Left ventricle myocardium inferior (tissue), 1 donor: ENCODE measurements at regions not wholly inside any gene's neighbourhood (a gene's known extent, or its start where the extent isn't known, plus 50 kb on each side); places are given as distances from the start of the nearest gene placed in this dataset.
"Not testable (repeated sequence)": the region's sequence is repeated elsewhere in the genome, so short reads cannot be mapped to it uniquely, and the experiment has no call there.

Source experiments
- DNase-seq: peaks from one replicate; pipeline ENCODE4 v3.0.0-alpha.2; 2020
- H3K27ac ChIP-seq: fragments of 200-600 bp; replicated peaks from 2 replicates; pipeline ENCODE4 v1.8.0; 2021
- H3K27me3 ChIP-seq: fragments of 200-600 bp; 2 replicates; pipeline ENCODE4 v1.8.0; 2021; ENCODE audit warnings: low read depth
- H3K36me3 ChIP-seq: fragments of 200-600 bp; 2 replicates; pipeline ENCODE4 v1.8.0; 2021
- H3K4me1 ChIP-seq: fragments of 200-600 bp; 2 replicates; pipeline ENCODE4 v1.8.0; 2021
- H3K4me3 ChIP-seq: fragments of 200-600 bp; 2 replicates; pipeline ENCODE4 v1.8.0; 2021; ENCODE audit warnings: mild to moderate bottlenecking, moderate library complexity
- H3K9me3 ChIP-seq: fragments of 200-600 bp; replicated peaks from 2 replicates; pipeline ENCODE4 v1.8.0; 2021
- CTCF ChIP-seq: fragments of 200-600 bp; IDR thresholded peaks from 2 replicates; pipeline ENCODE4 v1.8.0; 2021; ENCODE audit warnings: antibody characterized with exemption, mild to moderate bottlenecking, borderline replicate concordance
- intact Hi-C: fragments of 100-400 bp; cut with micrococcal nuclease; formaldehyde crosslinking; loops from one replicate; pipeline ENCODE4 v1.11.0; 2022
- donor health status: DM: no; HTN: yes; CAD: no; lungs with severe emphysema.

DNA sequence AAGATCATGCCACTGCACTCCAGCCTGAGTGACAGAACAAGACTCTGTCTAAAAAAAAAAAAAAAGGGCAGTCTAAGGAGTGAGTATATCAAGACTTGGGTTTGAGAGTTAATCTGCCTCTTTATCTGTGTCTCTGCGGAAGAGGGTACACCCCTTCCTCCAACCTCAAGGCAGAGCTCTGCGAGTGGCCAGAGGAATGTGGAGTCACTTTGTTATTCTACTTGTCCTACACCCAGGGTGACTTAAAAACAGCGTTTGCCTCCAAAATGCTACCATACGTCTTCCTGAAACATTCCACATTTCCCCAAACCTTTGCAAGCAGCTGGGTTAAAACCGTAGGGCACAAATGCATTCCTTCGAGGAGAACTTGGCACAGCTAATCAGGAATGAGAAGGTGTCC lies 199.9 kb downstream of the SHOX start:
- TF ChIP-seq CTCF: no peak
- no peaks in the 10 kb centered on the region for H3K4me1 ChIP-seq
- H3K27ac ChIP-seq: no peak overlapping the region
- DNase-seq: no peak
- no peak overlapping the region for H3K4me3 ChIP-seq
- intact Hi-C loops: no loop called here
- no peaks in the 10 kb centered on the region for H3K27me3 ChIP-seq
- no peaks in the 10 kb centered on the region for H3K36me3 ChIP-seq
- H3K9me3 ChIP-seq: peaks cover 42% of the 10 kb centered on the region

DNA sequence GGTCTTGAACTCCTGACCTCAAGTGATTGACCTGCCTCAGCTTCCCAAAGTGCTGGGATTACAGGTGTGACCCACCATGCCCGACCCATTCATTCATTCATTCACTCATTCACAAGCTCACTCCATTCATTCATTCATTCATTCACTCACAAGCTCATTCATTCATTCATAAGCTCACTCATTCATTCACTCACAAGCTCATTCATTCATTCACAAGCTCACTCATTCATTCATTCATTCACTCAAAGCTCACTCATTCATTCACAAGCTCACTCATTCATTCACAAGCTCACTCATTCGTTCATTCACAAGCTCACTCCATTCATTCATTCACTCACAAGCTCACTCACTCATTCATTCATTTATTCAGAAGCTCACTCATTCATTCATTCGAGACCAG lies 198.6 kb downstream of the SHOX start:
- no peaks in the 10 kb centered on the region for H3K4me1 ChIP-seq
- TF ChIP-seq CTCF: no peak
- no peaks in the 10 kb centered on the region for H3K27me3 ChIP-seq
- H3K36me3 ChIP-seq: no peaks in the 10 kb centered on the region
- no peak overlapping the region for H3K27ac ChIP-seq
- intact Hi-C loops: no loop called here
- no peak for DNase-seq
- peaks cover 30% of the 10 kb centered on the region for H3K9me3 ChIP-seq
- H3K4me3 ChIP-seq: no peak overlapping the region

DNA sequence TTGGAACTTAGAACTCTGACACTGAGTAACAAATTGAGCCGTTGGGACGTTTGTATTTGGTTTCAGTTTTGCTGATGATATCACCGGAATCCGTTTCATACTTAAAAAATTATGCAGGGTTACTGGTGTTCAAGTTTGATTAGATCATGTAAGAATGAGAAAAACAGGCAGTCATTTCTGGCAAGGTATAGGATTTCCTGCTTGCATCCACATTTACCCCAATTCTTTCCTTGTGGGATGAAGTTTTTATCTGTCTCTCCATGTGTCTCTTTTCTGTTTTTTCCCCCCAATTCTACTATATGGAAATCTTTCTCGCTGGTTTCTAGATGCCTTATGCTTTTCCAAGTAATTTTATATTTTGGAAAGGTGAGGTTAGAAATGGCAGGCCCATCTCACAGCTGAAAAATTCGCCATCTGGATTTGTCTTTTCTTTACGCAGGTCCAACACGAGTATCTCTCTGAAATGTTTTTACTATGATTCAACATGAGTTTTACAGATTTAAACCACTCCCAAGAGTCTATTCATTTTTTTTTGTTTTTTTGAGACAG lies 197.9 kb downstream of the SHOX start:
- Histone ChIP-seq H3K27ac (no peak overlapping the region), H3K4me3 (no peak overlapping the region), H3K27me3 (no peaks in the 10 kb centered on the region), H3K4me1 (no peaks in the 10 kb centered on the region), H3K9me3 (peaks cover 23% of the 10 kb centered on the region), H3K36me3 (no peaks in the 10 kb centered on the region)
- intact Hi-C loops: no loop called here
- DNase-seq: no peak
- TF ChIP-seq CTCF: no peak

DNA sequence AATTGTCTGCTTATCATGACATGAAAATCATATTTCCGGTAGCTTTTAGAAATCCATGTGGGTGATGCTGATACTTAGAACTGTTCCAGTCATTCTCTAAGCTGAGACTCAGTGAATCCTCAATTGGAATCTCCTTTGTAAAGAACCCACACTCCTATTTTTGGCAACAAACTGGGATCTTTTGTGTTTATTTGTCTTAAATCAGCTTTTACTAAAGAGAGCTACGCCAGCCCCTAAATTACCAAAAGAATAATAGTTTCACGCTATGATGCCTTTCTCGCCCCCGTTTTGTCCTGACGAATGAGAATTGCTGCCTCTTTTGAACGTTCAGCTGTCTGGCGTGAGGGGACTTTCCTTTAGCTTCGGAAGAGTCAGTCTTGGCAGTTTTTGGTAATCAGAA lies 195.9 kb downstream of the SHOX start:
- Histone ChIP-seq H3K27ac (no peak overlapping the region), H3K27me3 (no peaks in the 10 kb centered on the region), H3K4me1 (no peaks in the 10 kb centered on the region), H3K36me3 (no peaks in the 10 kb centered on the region), H3K9me3 (peaks cover 8% of the 10 kb centered on the region), H3K4me3 (no peak overlapping the region)
- no peak for DNase-seq
- intact Hi-C loops: no loop called here
- TF ChIP-seq CTCF: no peak

- Histone ChIP-seq H3K9me3 (peaks cover 4% of the 10 kb centered on the region), H3K36me3 (no peaks in the 10 kb centered on the region), H3K27ac (no peak overlapping the region), H3K4me1 (no peaks in the 10 kb centered on the region), H3K4me3 (no peak overlapping the region), H3K27me3 (no peaks in the 10 kb centered on the region)
- TF ChIP-seq CTCF: no peak
- DNase-seq: no peak
- intact Hi-C loops: no loop called here
These were observed 195.4 kb downstream of the SHOX start for GRCh38 chrX:825991-826390.

DNA sequence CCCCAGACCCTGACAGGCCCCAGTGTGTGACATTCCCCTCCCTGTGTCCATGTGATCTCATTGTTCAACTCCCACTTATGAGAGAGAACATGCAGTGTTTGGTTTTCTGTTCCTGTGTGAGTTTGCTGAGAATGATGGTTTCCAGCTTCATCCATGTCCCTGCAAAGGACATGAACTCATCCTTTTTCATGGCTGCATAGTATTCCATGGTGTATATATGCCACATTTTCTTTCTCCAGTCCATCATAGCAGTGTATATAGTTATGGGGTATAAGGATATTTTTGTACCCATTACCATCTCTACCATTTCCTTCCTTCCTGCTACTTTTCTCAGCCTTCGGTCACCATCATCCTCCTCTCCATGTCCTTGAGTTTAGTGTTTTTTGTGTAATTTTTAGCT lies 192.5 kb downstream of the SHOX start:
- H3K27me3 ChIP-seq, H3K4me3 ChIP-seq, H3K4me1 ChIP-seq, DNase-seq, H3K27ac ChIP-seq, H3K36me3 ChIP-seq, intact Hi-C loops: not testable (repeated sequence)
- peaks cover 19% of the 10 kb centered on the region for H3K9me3 ChIP-seq
